HEK293T (cell line): ENCODE measurements at regions not wholly inside any gene's neighbourhood (a gene's known extent, or its start where the extent isn't known, plus 50 kb on each side); places are given as distances from the start of the nearest gene placed in this dataset.
A peak's percentile ranks its signal among the peaks of the same experiment; 100 is the strongest.
"Not testable (repeated sequence)": the region's sequence is repeated elsewhere in the genome, so short reads cannot be mapped to it uniquely, and the experiment has no call there.

ENCODE experiments used
- CTCF ChIA-PET: fragments of 350-600 bp; formaldehyde crosslinking; extraction: SDS; loops from one replicate; lab custom pipeline; 2021; ENCODE audit warnings: antibody characterized with exemption, inconsistent platforms; lab: Yijun Ruan, JAX
- POLR2A ChIA-PET: fragments of 350-600 bp; formaldehyde crosslinking; extraction: SDS; loops from one replicate; lab custom pipeline; 2020; ENCODE audit warnings: antibody characterized with exemption, inconsistent platforms; lab: Yijun Ruan, JAX
- DNase-seq: peaks from one replicate; pipeline ENCODE4 v3.0.0; 2012; ENCODE audit warnings: mixed read lengths; ENCODE audit errors: extremely low spot score
- ARNT ChIP-seq: fragments of 450-650 bp; IDR thresholded peaks from 2 replicates; pipeline ENCODE4 v1.6.1; 2017; ENCODE audit warnings: mild to moderate bottlenecking
- BHLHE40 ChIP-seq: fragments of 450-650 bp; IDR thresholded peaks from 2 replicates; pipeline ENCODE4 v1.6.1; 2016; ENCODE audit warnings: mild to moderate bottlenecking, moderate library complexity, borderline replicate concordance
- CTBP1 ChIP-seq: fragments of 450-650 bp; IDR thresholded peaks from 2 replicates; pipeline ENCODE4 v1.6.1; 2016; ENCODE audit warnings: borderline replicate concordance
- ELF4 ChIP-seq: fragments of 450-650 bp; IDR thresholded peaks from 2 replicates; pipeline ENCODE4 v1.6.1; 2017; ENCODE audit warnings: antibody characterized with exemption
- FOXA1 ChIP-seq: fragments of 450-650 bp; IDR thresholded peaks from 2 replicates; pipeline ENCODE4 v1.6.1; 2016; ENCODE audit warnings: mild to moderate bottlenecking
- FOXK2 ChIP-seq: fragments of 450-650 bp; IDR thresholded peaks from 2 replicates; pipeline ENCODE4 v1.6.1; 2016; ENCODE audit warnings: mild to moderate bottlenecking
- FOXM1 ChIP-seq: fragments of 450-650 bp; IDR thresholded peaks from 2 replicates; pipeline ENCODE4 v1.6.1; 2017; ENCODE audit warnings: mild to moderate bottlenecking, borderline replicate concordance
- HDGF ChIP-seq: fragments of 450-650 bp; IDR thresholded peaks from 2 replicates; pipeline ENCODE4 v1.6.1; 2017; ENCODE audit warnings: antibody characterized with exemption, borderline replicate concordance
- L3MBTL2 ChIP-seq: fragments of 450-650 bp; conservative IDR thresholded peaks from 2 replicates; pipeline ENCODE4 v1.6.1; 2016; ENCODE audit warnings: mild to moderate bottlenecking
- LEF1 ChIP-seq: fragments of 450-650 bp; IDR thresholded peaks from 2 replicates; pipeline ENCODE4 v1.6.1; 2017; ENCODE audit warnings: mild to moderate bottlenecking, borderline replicate concordance
- NFRKB ChIP-seq: fragments of 450-650 bp; IDR thresholded peaks from 2 replicates; pipeline ENCODE4 v1.6.1; 2016; ENCODE audit warnings: mild to moderate bottlenecking, moderate library complexity
- PKNOX1 ChIP-seq: fragments of 450-650 bp; IDR thresholded peaks from 2 replicates; pipeline ENCODE4 v1.6.1; 2016
- SP1 ChIP-seq: fragments of 450-650 bp; IDR thresholded peaks from 2 replicates; pipeline ENCODE4 v1.6.1; 2017
- SUZ12 ChIP-seq: fragments of 450-650 bp; IDR thresholded peaks from 2 replicates; pipeline ENCODE4 v1.6.1; 2016; ENCODE audit warnings: mild to moderate bottlenecking
- TARDBP ChIP-seq: fragments of 450-650 bp; IDR thresholded peaks from 2 replicates; pipeline ENCODE4 v1.6.1; 2016
- ZNF384 ChIP-seq: fragments of 450-650 bp; IDR thresholded peaks from 2 replicates; pipeline ENCODE4 v1.6.1; 2016

- CTCF ChIA-PET: interaction anchor here (0.7 kb wide), 1 partner anchor 146 kb away, joined by 6 read pairs; no protein-coding TSS in a partner anchor
- no peak for DNase-seq
- POLR2A ChIA-PET: no interaction called here
Observed at GRCh38 chr9:19637084-19637483, 151.8 kb downstream of the SLC24A2 start.

DNA sequence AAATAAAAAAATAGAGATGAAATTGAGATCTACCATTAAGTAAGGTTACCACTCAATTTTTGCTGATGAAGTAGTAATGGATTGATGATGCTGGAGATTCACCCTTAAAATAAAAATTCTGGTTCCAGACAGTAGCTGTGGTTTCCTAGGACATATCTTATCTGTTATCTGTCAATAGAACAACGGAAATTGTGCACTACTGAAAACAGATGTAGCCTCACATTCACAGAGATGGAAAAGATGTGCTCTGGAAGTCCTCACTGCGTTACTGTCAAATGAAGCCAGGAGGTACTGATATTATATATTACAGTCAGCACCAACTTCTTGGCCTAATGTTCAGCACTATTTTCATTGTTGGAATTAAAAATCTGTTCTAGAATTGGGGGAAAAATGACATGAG, 154.0 kb downstream of the SLC24A2 start:
- TF ChIP-seq LEF1 (no peak), FOXA1 (no peak), FOXK2 (no peak), L3MBTL2 (no peak), ZNF384 (no peak), FOXM1 (no peak), CTBP1 (no peak), HDGF (no peak)
- ChIA-PET CTCF (no interaction called here), POLR2A (no interaction called here)
- DNase-seq: no peak

More at GRCh38 chr9:19637084-19637483, 151.8 kb downstream of the SLC24A2 start:
- no peak for TF ChIP-seq L3MBTL2
- TF ChIP-seq PKNOX1: no peak
- TF ChIP-seq LEF1: no peak
- no peak for TF ChIP-seq HDGF
- TF ChIP-seq CTBP1: no peak
- no peak for TF ChIP-seq FOXA1
- no peak for TF ChIP-seq SUZ12
- TF ChIP-seq ARNT: no peak
- no peak for TF ChIP-seq NFRKB
- no peak for TF ChIP-seq BHLHE40

DNA sequence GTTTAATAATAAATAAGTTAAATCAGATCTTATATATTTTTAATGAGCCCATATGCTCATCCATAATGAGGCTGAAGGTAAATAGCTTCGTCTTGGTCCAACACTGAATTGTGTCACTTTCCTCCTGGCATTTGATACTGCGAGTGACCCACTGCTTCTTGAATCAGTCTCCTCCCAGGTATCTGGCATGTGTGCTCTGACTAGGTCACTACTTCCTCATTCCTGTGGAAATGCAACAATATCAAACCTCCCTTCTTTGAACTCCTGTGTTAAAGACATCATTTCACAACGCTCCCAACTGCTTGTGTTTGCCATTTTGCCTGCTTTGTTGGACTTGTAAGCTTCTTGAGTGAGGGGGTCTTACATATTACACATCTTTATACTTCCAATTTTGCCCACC, 157.7 kb downstream of the SLC24A2 start:
- POLR2A ChIA-PET: no interaction called here
- DNase-seq: no peak
- CTCF ChIA-PET: no interaction called here
- no peak for TF ChIP-seq L3MBTL2
- TF ChIP-seq FOXA1: no peak
- TF ChIP-seq LEF1: no peak

DNA sequence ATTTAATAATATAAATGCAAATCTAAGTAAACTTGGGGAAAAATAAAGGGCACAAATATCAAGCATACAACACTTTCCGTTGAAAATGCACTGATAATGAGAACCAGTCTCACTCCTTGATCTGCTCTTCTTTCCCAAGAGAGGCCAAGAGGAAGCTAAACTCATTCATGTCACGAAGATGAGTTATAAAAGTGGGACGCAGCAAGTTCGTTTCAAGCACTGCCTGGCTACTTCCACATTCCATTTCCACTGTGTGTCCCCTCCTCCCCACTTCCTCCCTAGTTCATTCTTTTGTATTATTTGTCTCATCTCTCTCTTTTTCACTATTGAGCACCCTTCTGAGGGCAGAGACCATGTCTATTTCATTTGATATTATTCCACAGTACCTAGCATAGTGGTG, 158.1 kb downstream of the SLC24A2 start:
- no peak for DNase-seq
- ChIA-PET CTCF (no interaction called here), POLR2A (no interaction called here)
- TF ChIP-seq FOXM1 (no peak), CTBP1 (no peak), FOXK2 (no peak), HDGF (no peak), PKNOX1 (no peak), L3MBTL2 (no peak), TARDBP (no peak), ELF4 (no peak), FOXA1 (no peak), LEF1 (no peak), SUZ12 (no peak), ZNF384 (no peak), ARNT (no peak), NFRKB (no peak), SP1 (no peak), BHLHE40 (no peak)

DNA sequence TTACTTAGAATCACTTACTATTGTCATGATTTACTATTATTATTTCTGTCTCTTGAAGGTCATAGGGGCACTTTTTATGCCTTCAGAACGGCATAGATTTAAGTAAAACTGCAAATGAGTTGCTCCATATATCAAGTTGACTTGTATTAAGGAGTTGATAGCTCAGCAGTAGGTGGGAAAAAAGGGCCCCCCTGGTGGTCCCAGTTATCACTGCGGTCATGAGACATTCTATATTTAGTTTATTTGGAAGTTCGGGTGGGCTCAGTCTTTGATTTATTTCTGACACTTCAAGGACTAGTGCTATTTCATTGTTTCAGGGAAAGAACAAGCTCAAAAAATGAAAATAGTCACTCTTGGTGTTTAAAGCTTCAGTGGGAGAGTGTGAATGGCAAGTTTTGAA, 159.3 kb downstream of the SLC24A2 start:
- ChIA-PET POLR2A (interaction anchor here (0.6 kb wide), 1 partner anchor 128 kb away, joined by 3 read pairs; no protein-coding TSS in a partner anchor), CTCF (no interaction called here)
- peak; percentile 91 for TF ChIP-seq PKNOX1
- no peak for TF ChIP-seq L3MBTL2
- peak; percentile 36 for DNase-seq

GRCh38 chr9:19625426-19625825, 163.4 kb downstream of the SLC24A2 start:
- DNase-seq, POLR2A ChIA-PET: not testable (repeated sequence)
- CTCF ChIA-PET: interaction anchor here (0.7 kb wide), 1 partner anchor 10 kb away, joined by 4 read pairs; no protein-coding TSS in a partner anchor

DNA sequence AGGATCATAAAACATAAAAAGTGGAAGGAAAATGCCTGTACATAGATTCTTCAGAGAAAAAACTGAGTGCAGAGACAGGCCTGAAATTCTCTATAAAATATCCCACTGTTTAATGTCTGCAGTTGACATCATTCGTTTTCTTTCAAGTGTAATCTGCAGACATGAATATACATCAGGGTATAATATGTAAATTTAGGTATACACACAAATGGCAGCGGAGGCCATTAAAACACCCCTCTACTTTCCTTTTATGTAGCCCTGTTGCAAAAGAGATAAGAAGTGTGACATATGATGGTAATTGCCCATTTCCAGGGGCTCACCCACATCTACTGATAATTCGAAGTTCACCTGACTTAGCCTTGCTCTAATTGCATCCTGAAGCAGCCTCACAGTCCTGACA, 164.3 kb downstream of the SLC24A2 start:
- ChIA-PET POLR2A (no interaction called here), CTCF (no interaction called here)
- no peak for TF ChIP-seq FOXM1
- TF ChIP-seq HDGF: no peak
- TF ChIP-seq L3MBTL2: no peak
- no peak for TF ChIP-seq CTBP1
- no peak for TF ChIP-seq ZNF384
- TF ChIP-seq TARDBP: no peak
- TF ChIP-seq NFRKB: no peak
- no peak for TF ChIP-seq LEF1
- TF ChIP-seq SUZ12: no peak
- no peak for DNase-seq
